Nephron (organoid): ENCODE measurements at regions not wholly inside any gene's neighbourhood (a gene's known extent, or its start where the extent isn't known, plus 50 kb on each side); places are given as distances from the start of the nearest gene placed in this dataset.
A peak's percentile ranks its signal among the peaks of the same experiment; 100 is the strongest.

Experiments used
- H3K27ac Mint-ChIP-seq, 3 experiments: 2 replicates each; pipeline ENCODE4 v1.8.0; 2020; ENCODE audit warnings: mixed read lengths in 3 of 3, mild to moderate bottlenecking in 2 of 3, moderate library complexity in 1 of 3
- H3K27me3 Mint-ChIP-seq: 2 replicates; pipeline ENCODE4 v1.8.0; 2021; ENCODE audit warnings: low read depth, mild to moderate bottlenecking, moderate library complexity, mixed read lengths
- H3K36me3 Mint-ChIP-seq: 2 replicates; pipeline ENCODE4 v1.8.0; 2020; ENCODE audit warnings: low read depth, mixed read lengths
- H3K4me1 Mint-ChIP-seq: 2 replicates; pipeline ENCODE4 v1.8.0; 2020; ENCODE audit warnings: mixed read lengths
- H3K4me3 Mint-ChIP-seq, 3 experiments: 2 replicates each; pipeline ENCODE4 v1.8.0; 2020; ENCODE audit warnings: mild to moderate bottlenecking in 3 of 3, mixed read lengths in 3 of 3, moderate library complexity in 2 of 3
- H3K9me3 Mint-ChIP-seq: 2 replicates; pipeline ENCODE4 v1.8.0; 2020; ENCODE audit warnings: mixed read lengths
- TF ChIP-seq, protein P1 (sequence below), 3 experiments: fragments of 200-600 bp; sonication (generic); IDR thresholded peaks; one replicate each; pipeline ENCODE4 v1.5.0; 2021; ENCODE audit warnings: antibody characterized with exemption in 3 of 3; ENCODE audit not compliant: unreplicated experiment in 3 of 3

DNA sequence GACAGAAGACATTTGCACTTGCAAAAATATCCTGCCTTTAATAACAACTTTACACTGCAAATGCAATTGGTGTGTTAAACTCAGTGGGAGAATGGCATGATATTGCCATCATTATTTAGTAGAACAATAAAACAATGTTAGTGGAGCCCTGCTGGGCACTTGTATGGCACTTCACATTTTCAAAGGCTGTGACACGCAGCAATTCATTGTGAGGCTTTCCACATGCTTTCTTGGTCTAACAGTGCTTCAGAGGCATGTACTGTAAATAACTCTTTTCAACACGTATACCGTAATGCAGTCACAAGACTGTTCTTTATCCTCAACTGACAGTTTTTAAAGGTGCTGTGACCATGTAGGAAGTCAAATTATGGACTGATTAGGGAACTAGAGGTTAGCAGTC is 155.5 kb upstream of the EPB41L4A start:
- H3K9me3 Mint-ChIP-seq: no peaks in the 10 kb centered on the region
- no peak overlapping the region for H3K4me3 Mint-ChIP-seq
- no peaks in the 10 kb centered on the region for H3K27me3 Mint-ChIP-seq
- TF ChIP-seq, protein P1, sequence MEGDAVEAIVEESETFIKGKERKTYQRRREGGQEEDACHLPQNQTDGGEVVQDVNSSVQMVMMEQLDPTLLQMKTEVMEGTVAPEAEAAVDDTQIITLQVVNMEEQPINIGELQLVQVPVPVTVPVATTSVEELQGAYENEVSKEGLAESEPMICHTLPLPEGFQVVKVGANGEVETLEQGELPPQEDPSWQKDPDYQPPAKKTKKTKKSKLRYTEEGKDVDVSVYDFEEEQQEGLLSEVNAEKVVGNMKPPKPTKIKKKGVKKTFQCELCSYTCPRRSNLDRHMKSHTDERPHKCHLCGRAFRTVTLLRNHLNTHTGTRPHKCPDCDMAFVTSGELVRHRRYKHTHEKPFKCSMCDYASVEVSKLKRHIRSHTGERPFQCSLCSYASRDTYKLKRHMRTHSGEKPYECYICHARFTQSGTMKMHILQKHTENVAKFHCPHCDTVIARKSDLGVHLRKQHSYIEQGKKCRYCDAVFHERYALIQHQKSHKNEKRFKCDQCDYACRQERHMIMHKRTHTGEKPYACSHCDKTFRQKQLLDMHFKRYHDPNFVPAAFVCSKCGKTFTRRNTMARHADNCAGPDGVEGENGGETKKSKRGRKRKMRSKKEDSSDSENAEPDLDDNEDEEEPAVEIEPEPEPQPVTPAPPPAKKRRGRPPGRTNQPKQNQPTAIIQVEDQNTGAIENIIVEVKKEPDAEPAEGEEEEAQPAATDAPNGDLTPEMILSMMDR (IDR thresholded peaks at IDR 0.05; ENCODE audit: unreplicated experiment in 3 of 3): no peak
- no peaks in the 10 kb centered on the region for H3K36me3 Mint-ChIP-seq
- H3K4me1 Mint-ChIP-seq: peaks cover 12% of the 10 kb centered on the region
- H3K27ac Mint-ChIP-seq: no peak overlapping the region

DNA sequence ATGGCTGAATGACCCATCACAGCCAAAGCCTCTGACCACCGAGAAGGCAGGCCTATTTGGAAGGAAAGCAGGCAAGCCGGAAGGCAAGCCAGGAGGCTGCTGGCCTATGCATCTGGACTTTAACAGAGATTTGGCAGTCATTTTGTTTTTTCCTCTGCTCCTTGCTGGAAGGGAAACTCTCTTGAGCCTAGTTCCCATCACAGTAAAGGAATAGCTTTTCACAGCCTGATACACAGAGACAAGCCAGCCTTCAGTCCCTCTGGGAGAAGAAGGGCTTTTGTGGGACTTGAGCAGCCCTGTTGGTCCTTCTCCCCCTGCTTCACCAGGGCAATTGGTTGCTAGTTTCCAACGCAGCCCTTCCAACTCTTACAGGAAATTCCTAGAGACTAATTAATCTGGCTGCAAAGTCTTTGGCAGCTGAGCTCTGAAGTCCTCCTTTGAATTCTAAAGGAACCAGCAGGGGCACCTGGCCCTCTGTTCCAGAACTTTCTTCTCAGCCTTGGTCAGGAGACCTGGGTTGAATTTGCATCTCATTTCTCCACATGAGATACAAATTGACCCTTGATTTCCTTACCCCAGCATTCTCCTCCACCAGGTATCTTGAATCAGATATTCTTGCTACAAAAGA is 157.3 kb upstream of the EPB41L4A start:
- Mint-ChIP-seq H3K27ac (peak overlapping the region in 1 of 3 experiments; percentile 32), H3K9me3 (no peaks in the 10 kb centered on the region), H3K4me3 (no peak overlapping the region), H3K27me3 (no peaks in the 10 kb centered on the region), H3K36me3 (no peaks in the 10 kb centered on the region), H3K4me1 (peaks cover 12% of the 10 kb centered on the region)
- TF ChIP-seq, protein P1 (IDR thresholded peaks at IDR 0.05; ENCODE audit: unreplicated experiment in 3 of 3): no peak

DNA sequence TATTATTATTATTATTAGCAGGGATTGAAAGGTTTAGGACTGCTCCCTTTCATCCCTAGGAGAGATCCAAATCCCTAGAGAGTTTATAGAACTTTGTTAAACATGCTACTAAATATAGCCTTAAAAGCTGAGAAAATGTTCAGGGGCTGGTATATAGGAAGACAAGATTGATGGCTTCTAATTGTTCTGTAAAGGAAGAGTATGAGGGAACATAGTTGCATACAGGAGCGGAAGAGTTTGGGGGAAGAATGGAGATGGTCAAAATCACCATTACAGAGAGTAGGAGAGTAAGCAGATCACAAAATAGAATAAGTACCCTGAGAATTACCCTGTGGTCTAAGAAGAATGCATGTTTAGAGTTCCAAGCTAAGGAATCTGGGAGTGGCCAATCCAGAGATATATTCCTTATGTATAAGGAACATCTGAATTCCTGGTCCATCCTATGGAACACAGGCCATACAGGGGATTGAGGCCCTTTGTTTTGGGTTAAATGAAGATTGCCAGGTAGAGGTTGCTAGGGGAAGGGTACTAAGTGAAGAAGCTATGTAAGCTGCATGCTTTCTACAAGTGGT is 158.0 kb upstream of the APC start:
- H3K27ac Mint-ChIP-seq: no peak overlapping the region
- no peaks in the 10 kb centered on the region for H3K9me3 Mint-ChIP-seq
- peaks cover 3% of the 10 kb centered on the region for H3K27me3 Mint-ChIP-seq
- no peaks in the 10 kb centered on the region for H3K36me3 Mint-ChIP-seq
- peaks cover 12% of the 10 kb centered on the region for H3K4me1 Mint-ChIP-seq
- no peak overlapping the region for H3K4me3 Mint-ChIP-seq
- TF ChIP-seq, protein P1 (IDR thresholded peaks at IDR 0.05; ENCODE audit: unreplicated experiment in 3 of 3): no peak

DNA sequence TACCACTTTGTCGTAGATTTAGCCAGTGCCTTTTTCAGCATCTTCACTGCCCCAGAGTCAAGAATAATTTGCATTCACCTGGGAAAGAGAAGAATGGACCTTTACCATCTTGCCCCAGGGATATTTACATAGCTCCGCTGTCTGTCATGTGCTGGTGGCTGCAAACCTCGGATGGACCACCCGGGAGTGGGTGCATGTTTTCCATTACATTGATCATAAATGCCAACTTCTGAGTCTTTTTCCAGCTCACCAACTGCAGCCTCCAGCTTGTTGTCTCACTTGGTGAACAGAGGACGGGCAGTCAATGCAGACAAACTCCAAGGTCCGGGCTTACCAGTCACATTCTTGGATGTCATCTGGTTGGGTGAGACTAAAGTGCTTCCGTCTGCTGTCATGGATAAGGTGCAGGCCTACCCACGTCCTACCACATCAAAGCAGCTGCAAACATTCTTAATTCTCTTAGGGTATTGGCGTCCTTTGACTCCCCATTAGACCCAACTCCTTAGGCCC is 155.8 kb upstream of the APC start:
- H3K27me3 Mint-ChIP-seq: peaks cover 3% of the 10 kb centered on the region
- no peaks in the 10 kb centered on the region for H3K9me3 Mint-ChIP-seq
- TF ChIP-seq, protein P1 (IDR thresholded peaks at IDR 0.05; ENCODE audit: unreplicated experiment in 3 of 3): no peak
- H3K4me3 Mint-ChIP-seq: no peak overlapping the region
- H3K27ac Mint-ChIP-seq: no peak overlapping the region
- no peaks in the 10 kb centered on the region for H3K4me1 Mint-ChIP-seq
- no peaks in the 10 kb centered on the region for H3K36me3 Mint-ChIP-seq

DNA sequence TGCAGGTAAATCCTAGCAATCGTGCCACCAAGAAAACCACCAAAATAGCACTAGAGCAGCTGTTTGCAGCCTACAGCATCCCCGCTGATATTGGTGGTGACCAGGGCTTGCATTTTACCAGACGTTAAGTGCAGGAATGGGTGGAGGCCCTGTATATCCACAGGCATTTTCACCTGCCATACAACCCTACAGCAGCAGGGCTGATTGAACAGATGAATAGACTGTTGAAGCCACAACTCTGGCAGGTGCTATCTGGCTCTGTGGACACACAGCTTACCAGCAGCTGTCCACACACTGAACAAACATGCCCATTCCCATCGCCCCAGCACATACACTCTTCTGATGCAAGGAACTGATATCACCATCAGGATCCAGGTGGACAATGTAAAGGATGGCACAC is 154.5 kb upstream of the APC start:
- H3K9me3 Mint-ChIP-seq: peaks cover 6% of the 10 kb centered on the region
- TF ChIP-seq, protein P1 (IDR thresholded peaks at IDR 0.05; ENCODE audit: unreplicated experiment in 3 of 3): no peak
- H3K27ac Mint-ChIP-seq: no peak overlapping the region
- no peaks in the 10 kb centered on the region for H3K36me3 Mint-ChIP-seq
- H3K4me1 Mint-ChIP-seq: no peaks in the 10 kb centered on the region
- no peak overlapping the region for H3K4me3 Mint-ChIP-seq
- H3K27me3 Mint-ChIP-seq: peaks cover 3% of the 10 kb centered on the region

DNA sequence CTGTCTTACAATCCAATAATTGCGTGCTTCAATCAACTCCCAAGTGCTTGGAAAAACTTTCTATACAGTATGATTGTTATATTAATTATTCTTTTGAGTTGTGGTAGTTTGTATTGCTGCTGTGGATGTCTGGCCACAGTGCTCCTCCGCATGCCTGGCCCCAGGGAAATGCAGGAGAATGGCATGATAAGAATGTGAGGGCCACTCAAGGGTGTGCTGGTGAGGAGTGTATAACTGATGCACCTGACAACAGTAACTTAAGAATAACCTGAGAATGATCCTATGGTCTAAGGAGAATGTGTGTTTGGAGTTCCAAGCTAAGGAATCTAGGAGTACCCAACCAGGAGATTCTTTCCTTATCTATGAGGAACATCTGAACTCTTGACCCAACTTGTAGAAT is 152.9 kb upstream of the APC start:
- no peaks in the 10 kb centered on the region for H3K36me3 Mint-ChIP-seq

More for the DNA sequence above, 152.9 kb upstream of the APC start:
- TF ChIP-seq, protein P1 (IDR thresholded peaks at IDR 0.05; ENCODE audit: unreplicated experiment in 3 of 3): no peak
- no peak overlapping the region for H3K4me3 Mint-ChIP-seq
- H3K27me3 Mint-ChIP-seq: peaks cover 7% of the 10 kb centered on the region
- H3K27ac Mint-ChIP-seq: no peak overlapping the region
- no peaks in the 10 kb centered on the region for H3K4me1 Mint-ChIP-seq
- H3K9me3 Mint-ChIP-seq: peaks cover 10% of the 10 kb centered on the region
